Glomerular visceral epithelial cell (primary cell): ENCODE measurements at regions not wholly inside any gene's neighbourhood (a gene's known extent, or its start where the extent isn't known, plus 50 kb on each side); places are given as distances from the start of the nearest gene placed in this dataset.

Experiments
- DNase-seq: peaks from one replicate; pipeline ENCODE4 v3.0.0-alpha.2; 2016; ENCODE audit errors: extremely low spot score

GRCh38 chr1:209505044-209505443 is 78.5 kb upstream of the CAMK1G start:
- DNase-seq = peak; percentile 41

- DNase-seq = no peak
Measured at GRCh38 chr1:209506101-209506500, 77.4 kb upstream of the CAMK1G start.

GRCh38 chr1:209509039-209509438 is 74.5 kb upstream of the CAMK1G start:
- DNase-seq = no peak

- no peak for DNase-seq
Measured at GRCh38 chr1:209510063-209510462, 73.5 kb upstream of the CAMK1G start.

GRCh38 chr1:209511169-209511568 is 72.3 kb upstream of the CAMK1G start:
- DNase-seq = no peak

GRCh38 chr1:209512821-209513220 is 70.7 kb upstream of the CAMK1G start:
- DNase-seq = no peak

- peak; percentile 49 for DNase-seq
Measured at GRCh38 chr1:209513226-209513625, 70.3 kb upstream of the CAMK1G start.

GRCh38 chr1:209516771-209517680 is 66.5 kb upstream of the CAMK1G start:
- no peak for DNase-seq

GRCh38 chr1:209517681-209518050 is 65.8 kb upstream of the CAMK1G start:
- DNase-seq = no peak

GRCh38 chr1:209519786-209520185 is 63.7 kb upstream of the CAMK1G start:
- no peak for DNase-seq

- no peak for DNase-seq
Measured at GRCh38 chr1:209522826-209523225, 60.7 kb upstream of the CAMK1G start.

- no peak for DNase-seq
Measured at GRCh38 chr1:209526137-209526536, 57.4 kb upstream of the CAMK1G start.

GRCh38 chr1:209527372-209527771 is 56.1 kb upstream of the CAMK1G start:
- DNase-seq = peak; percentile 73

- peak; percentile 90 for DNase-seq
Measured at GRCh38 chr1:209527993-209528717, 55.4 kb upstream of the CAMK1G start.

- no peak for DNase-seq
Measured at GRCh38 chr1:209529233-209529632, 54.3 kb upstream of the CAMK1G start.

GRCh38 chr1:209531006-209531405 is 52.5 kb upstream of the CAMK1G start:
- no peak for DNase-seq

GRCh38 chr1:209531549-209531948 is 52.0 kb upstream of the CAMK1G start:
- no peak for DNase-seq
